HFFc6 (cell line): ENCODE measurements at regions not wholly inside any gene's neighbourhood (a gene's known extent, or its start where the extent isn't known, plus 50 kb on each side); places are given as distances from the start of the nearest gene placed in this dataset.

Source experiments
- DNase-seq: peaks from one replicate; pipeline ENCODE4 v3.0.0-alpha.2; 2018
- H3K27ac Mint-ChIP-seq: 2 replicates; pipeline ENCODE4 v1.8.0; 2020; ENCODE audit warnings: mild to moderate bottlenecking, mixed read lengths
- H3K27me3 Mint-ChIP-seq: 2 replicates; pipeline ENCODE4 v1.8.0; 2021; ENCODE audit warnings: mild to moderate bottlenecking, moderate library complexity, mixed read lengths; ENCODE audit not compliant: insufficient read depth
- H3K36me3 Mint-ChIP-seq: 2 replicates; pipeline ENCODE4 v1.8.0; 2021; ENCODE audit warnings: low read depth, mixed read lengths
- H3K4me1 Mint-ChIP-seq: 2 replicates; pipeline ENCODE4 v1.8.0; 2020; ENCODE audit warnings: low read depth, mixed read lengths
- H3K4me3 Mint-ChIP-seq: 2 replicates; pipeline ENCODE4 v1.8.0; 2020; ENCODE audit warnings: mild to moderate bottlenecking, moderate library complexity, mixed read lengths
- H3K9me3 Mint-ChIP-seq: 2 replicates; pipeline ENCODE4 v1.8.0; 2020; ENCODE audit warnings: mild to moderate bottlenecking, mixed read lengths
- CTCF ChIP-seq: fragments of 200-600 bp; sonication (generic); IDR thresholded peaks from 2 replicates; pipeline ENCODE4 v1.5.0; 2021; ENCODE audit warnings: antibody characterized with exemption, mild to moderate bottlenecking

- Mint-ChIP-seq H3K4me1 (0 out of 2 replicates have a peak, but pooled peaks cover 4% of the 10 kb centered on the region), H3K27me3 (no peaks in the 10 kb centered on the region), H3K9me3 (no peaks in the 10 kb centered on the region), H3K36me3 (no peaks in the 10 kb centered on the region), H3K27ac (no peak overlapping the region), H3K4me3 (no peak overlapping the region)
- no peak for TF ChIP-seq CTCF
- no peak for DNase-seq
These were observed 493.2 kb downstream of the PTPRC start for GRCh38 chr1:199132006-199132405.

GRCh38 chr1:199135901-199136300 lies 497.1 kb downstream of the PTPRC start:
- no peak for DNase-seq
- no peaks in the 10 kb centered on the region for H3K27me3 Mint-ChIP-seq
- no peak for TF ChIP-seq CTCF

GRCh38 chr1:199138061-199138460 lies 499.2 kb downstream of the PTPRC start:
- H3K27ac Mint-ChIP-seq: no peak overlapping the region
- no peaks in the 10 kb centered on the region for H3K36me3 Mint-ChIP-seq
- no peak for DNase-seq
- no peak for TF ChIP-seq CTCF
- no peaks in the 10 kb centered on the region for H3K27me3 Mint-ChIP-seq
- H3K4me1 Mint-ChIP-seq: no peaks in the 10 kb centered on the region
- H3K9me3 Mint-ChIP-seq: no peaks in the 10 kb centered on the region
- H3K4me3 Mint-ChIP-seq: no peak overlapping the region

More at GRCh38 chr1:199135901-199136300, 497.1 kb downstream of the PTPRC start:
- Mint-ChIP-seq H3K36me3 (no peaks in the 10 kb centered on the region), H3K4me3 (no peak overlapping the region), H3K4me1 (no peaks in the 10 kb centered on the region), H3K27ac (no peak overlapping the region), H3K9me3 (no peaks in the 10 kb centered on the region)

- no peak for DNase-seq
- Mint-ChIP-seq H3K27ac (no peak overlapping the region), H3K36me3 (no peaks in the 10 kb centered on the region), H3K27me3 (no peaks in the 10 kb centered on the region; the same call in 1 of the 2 replicates), H3K9me3 (no peaks in the 10 kb centered on the region), H3K4me1 (no peaks in the 10 kb centered on the region), H3K4me3 (no peak overlapping the region)
- TF ChIP-seq CTCF: no peak
These were observed 510.8 kb downstream of the PTPRC start for GRCh38 chr1:199149591-199149990.

- Mint-ChIP-seq H3K4me3 (no peak overlapping the region), H3K27ac (no peak overlapping the region), H3K9me3 (no peaks in the 10 kb centered on the region)
These were observed 511.9 kb downstream of the PTPRC start for GRCh38 chr1:199150756-199151155.

More at GRCh38 chr1:199150756-199151155, 511.9 kb downstream of the PTPRC start:
- DNase-seq: no peak
- no peaks in the 10 kb centered on the region for H3K36me3 Mint-ChIP-seq
- TF ChIP-seq CTCF: no peak
- no peaks in the 10 kb centered on the region for H3K4me1 Mint-ChIP-seq
- H3K27me3 Mint-ChIP-seq: no peaks in the 10 kb centered on the region; the same call in 1 of the 2 replicates
